ENCODE measurements at regions not wholly inside any gene's neighbourhood (a gene's known extent, or its start where the extent isn't known, plus 50 kb on each side); places are given as distances from the start of the nearest gene placed in this dataset.

DNA sequence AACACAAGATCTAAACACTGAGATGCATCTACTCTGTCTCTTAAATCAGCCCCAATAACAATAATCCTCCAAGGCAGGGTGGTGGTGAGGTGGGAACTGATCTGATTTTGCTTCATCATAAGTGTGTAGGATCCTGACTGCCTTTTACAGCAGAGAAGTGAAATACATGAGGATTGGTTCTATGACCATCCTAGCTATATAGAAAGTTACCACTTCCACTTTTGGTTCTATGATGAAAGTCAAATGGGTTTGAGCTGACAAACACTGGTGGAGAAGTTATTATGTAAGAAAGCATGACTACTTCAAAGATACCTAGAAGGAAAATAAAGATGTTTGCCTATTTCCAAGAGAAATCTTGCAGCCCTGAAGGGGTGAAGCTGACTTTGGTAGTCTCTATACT lies 181.6 kb downstream of the NKX6-1 start:
- TF ChIP-seq EZH2 (IDR thresholded peaks at IDR 0.05; ENCODE audit: insufficient read depth, poor library complexity, severe bottlenecking) (no peak), EZH2phosphoT487 (IDR thresholded peaks at IDR 0.05; ENCODE audit: insufficient read depth, low read depth) (no peak)
